ENCODE measurements at regions not wholly inside any gene's neighbourhood (a gene's known extent, or its start where the extent isn't known, plus 50 kb on each side); places are given as distances from the start of the nearest gene placed in this dataset.

- WGBS (ENCODE audit: insufficient coverage, insufficient replicate concordance, low lambda C conversion rate, missing lambda C conversion rate), result 2% methylated on average over 3 of the region's 3 CpGs
These were observed 911.5 kb upstream of the SOX11 start for GRCh38 chr2:4780679-4781078.

More at GRCh38 chr2:4780679-4781078, 911.5 kb upstream of the SOX11 start:
- H3K4me1 ChIP-seq (ENCODE audit: control insufficient read depth, insufficient read depth, low read length), result no peaks in the 10 kb centered on the region
- no peak overlapping the region for H2AFZ ChIP-seq (ENCODE audit: control insufficient read depth, low read depth, low read length)
- ChIA-PET POLR2A (no interaction called here), RAD21 (ENCODE audit: unreplicated experiment) (no interaction called here), CTCF (no interaction called here), SMC1A (ENCODE audit: uncharacterized antibody, unreplicated experiment) (no interaction called here)
- intact Hi-C loops (cut with micrococcal nuclease; ENCODE audit: unreplicated experiment) (no loop called here), in situ Hi-C loops (cut with MboI) (no loop called here)
- ATAC-seq, result no peak
- no peak overlapping the region for H3K4me3 ChIP-seq
- no peaks in the 10 kb centered on the region for H3K27me3 ChIP-seq (replicated peaks in 1 of 2; ENCODE audit: control insufficient read depth in 2 of 2, insufficient read depth in 2 of 2, low read length in 1 of 2)
- BruUV-seq (replicated peaks), result no TSS peak
- H3K27ac ChIP-seq (ENCODE audit: control insufficient read depth, insufficient read depth), result no peak overlapping the region
- no peaks in the 10 kb centered on the region for H3K36me3 ChIP-seq (ENCODE audit: control insufficient read depth in 2 of 2, insufficient read depth in 2 of 2, low read length in 1 of 2)
- no peak for FAIRE-seq
- no peaks in the 10 kb centered on the region for H3K79me2 ChIP-seq (ENCODE audit: control insufficient read depth, insufficient read depth, low read length)
- H3K9me3 ChIP-seq (replicated peaks; ENCODE audit: control insufficient read depth, insufficient read depth, low read length), result no peaks in the 10 kb centered on the region
- no peak for TF ChIP-seq POU2F2 (IDR thresholded peaks at IDR 0.05; ENCODE audit: borderline replicate concordance, low read depth, low read length)
- no peak for TF ChIP-seq BHLHE40 (IDR thresholded peaks at IDR 0.05; ENCODE audit: borderline replicate concordance in 1 of 2, low read depth in 2 of 2, low read length in 1 of 2)
- TF ChIP-seq ZNF687 (IDR thresholded peaks at IDR 0.05), result no peak
- TF ChIP-seq NR2F1 (conservative IDR thresholded peaks at IDR 0.05), result no peak
- TF ChIP-seq KAT2A (conservative IDR thresholded peaks at IDR 0.05; ENCODE audit: control insufficient read depth, low read depth, low read length), result no peak
- TF ChIP-seq MLLT1 (IDR thresholded peaks at IDR 0.05), result no peak
- no peak for TF ChIP-seq TBL1XR1 (IDR thresholded peaks at IDR 0.05; ENCODE audit: low read depth, low read length)
- H3K4me2 ChIP-seq (ENCODE audit: control insufficient read depth, insufficient read depth), result no peak overlapping the region
- no peak overlapping the region for H3K9ac ChIP-seq (ENCODE audit: control insufficient read depth, insufficient read depth, low read length)
- no peak for DNase-seq (ENCODE audit: low read depth, low spot score)
- H4K20me1 ChIP-seq (ENCODE audit: control insufficient read depth, insufficient read depth), result no peaks in the 10 kb centered on the region

Data from GM12878 (cell line).